HG02571 (cell line): ENCODE measurements at regions not wholly inside any gene's neighbourhood (a gene's known extent, or its start where the extent isn't known, plus 50 kb on each side); places are given as distances from the start of the nearest gene placed in this dataset.

Experiments used
- ATAC-seq: cut with Tn5 transposase; IDR thresholded peaks from one replicate; pipeline ENCODE4 v1.9.1; 2021; ENCODE audit warnings: mild to moderate bottlenecking, moderate library complexity; ENCODE audit not compliant: unreplicated experiment

DNA sequence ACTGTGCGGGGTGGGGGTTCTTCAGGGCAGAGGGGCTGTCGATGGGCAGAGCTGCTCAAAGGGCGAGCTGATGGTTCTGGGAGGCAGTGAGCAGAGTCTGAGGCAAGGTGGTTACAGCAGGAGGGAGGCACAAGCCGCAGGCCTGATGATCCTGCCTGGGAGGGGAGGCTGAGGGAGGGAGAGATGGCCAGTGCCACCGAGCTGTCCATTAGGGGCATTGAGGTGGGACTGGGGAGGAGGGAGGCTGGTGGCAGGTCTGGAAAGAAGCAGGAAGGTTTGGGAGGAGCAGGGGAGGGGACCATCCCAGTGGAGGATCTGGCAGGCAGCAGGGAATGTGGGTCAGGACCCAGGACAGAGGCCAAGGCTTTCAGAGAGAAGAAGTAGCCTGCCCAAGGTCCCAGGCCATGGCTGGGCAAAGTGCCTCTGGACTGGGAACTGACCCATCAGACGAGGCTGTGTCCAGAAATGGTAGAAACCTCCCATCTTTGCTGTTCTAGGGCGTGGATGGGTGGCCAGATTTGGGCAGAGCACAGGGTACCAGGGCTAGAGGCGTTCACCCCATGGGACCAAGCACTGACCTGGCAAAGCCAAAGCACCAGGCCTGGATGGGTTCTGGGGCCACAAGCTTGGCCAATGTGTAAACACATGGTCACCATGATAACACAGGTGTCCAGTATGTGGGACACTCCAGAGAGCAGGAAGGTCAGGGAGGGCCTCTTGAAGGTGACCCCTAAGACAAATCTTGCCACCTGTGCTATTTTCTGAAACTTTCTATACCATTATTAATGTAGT lies 55.5 kb downstream of the INHBB start:
- no peak for ATAC-seq

- ATAC-seq: no peak
These were observed 56.1 kb downstream of the INHBB start for GRCh38 chr2:120402067-120402433.

DNA sequence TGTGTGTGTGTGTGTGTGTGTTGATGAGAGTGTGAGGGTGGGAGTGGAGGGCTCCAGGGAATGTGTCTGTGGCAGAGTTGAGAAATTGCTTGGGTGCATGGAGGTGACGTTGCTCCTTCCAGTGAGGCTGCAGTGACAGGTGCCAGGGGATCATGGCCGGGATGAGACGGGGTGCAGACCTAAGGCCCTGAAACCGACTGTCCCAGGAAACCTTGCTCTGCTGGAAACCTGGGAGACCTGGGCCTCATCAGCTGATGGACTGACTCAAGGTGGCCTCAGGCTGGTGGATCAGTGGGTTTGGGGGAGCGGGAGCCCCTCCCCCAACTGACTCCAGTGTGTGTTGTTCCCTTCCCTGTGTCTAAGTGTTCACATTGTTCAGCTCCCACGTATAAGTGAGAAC lies 56.6 kb downstream of the INHBB start:
- ATAC-seq: no peak

DNA sequence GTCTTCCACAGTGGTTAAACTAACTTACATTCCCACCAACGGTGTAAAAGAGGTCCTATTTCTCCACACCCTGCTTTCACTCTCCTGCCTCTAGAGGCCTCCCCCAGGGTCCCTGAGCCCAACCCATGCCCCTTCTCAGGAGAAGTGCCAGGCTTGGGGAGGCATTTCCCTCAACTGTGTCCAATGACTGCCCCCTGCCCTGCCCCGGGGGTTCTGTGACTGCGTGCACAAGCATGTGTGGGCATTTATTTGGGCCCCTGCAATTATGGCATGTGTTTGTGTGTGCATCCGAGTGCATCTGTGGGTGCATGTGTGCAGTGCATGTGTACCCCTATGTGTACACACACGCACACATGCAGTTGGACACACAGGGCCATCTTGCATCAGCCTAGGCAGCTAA lies 57.3 kb downstream of the INHBB start:
- ATAC-seq: no peak

GRCh38 chr2:120403676-120404075 lies 57.7 kb downstream of the INHBB start:
- ATAC-seq: no peak

- ATAC-seq: no peak
These were observed 58.3 kb downstream of the INHBB start for GRCh38 chr2:120404274-120404673.

GRCh38 chr2:120404941-120405758 lies 59.2 kb downstream of the INHBB start:
- no peak for ATAC-seq

DNA sequence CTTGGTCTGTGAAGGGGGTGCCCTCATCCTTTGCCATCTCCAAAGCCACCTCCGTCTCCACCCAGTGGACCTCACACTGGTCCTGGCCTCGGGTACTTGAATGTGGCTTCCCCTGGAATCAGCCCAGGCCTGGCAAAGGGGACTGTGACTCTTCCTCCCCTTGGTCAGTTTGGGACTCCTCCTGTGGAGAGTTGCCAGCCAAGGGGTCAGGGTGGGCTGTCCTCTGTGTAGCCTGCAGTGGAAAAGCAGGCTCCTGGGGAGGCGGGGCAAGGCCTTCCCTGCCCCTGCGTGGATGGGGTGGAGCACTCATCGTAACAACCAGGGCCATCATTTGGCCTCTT lies 59.8 kb downstream of the INHBB start:
- ATAC-seq: no peak

DNA sequence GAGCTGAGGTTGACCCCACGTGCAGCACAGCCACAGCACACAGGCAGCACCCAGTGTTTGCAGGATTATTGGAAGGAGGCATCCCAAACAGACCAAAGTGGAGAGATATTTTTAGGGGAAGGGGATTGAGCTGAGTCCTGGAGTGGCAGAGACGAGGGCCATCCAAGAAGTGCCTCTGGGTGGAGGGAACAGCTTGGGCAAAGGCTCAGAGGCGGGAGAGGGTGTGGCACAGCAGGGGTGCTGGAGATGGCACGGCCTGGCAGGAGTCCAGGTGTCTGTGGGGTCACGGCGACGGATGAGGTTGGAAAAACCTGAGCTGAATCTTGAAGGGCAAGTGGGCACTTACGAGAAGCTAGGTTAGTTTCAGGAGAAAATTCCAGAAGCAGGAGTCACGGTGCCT lies 60.6 kb downstream of the INHBB start:
- ATAC-seq: no peak

DNA sequence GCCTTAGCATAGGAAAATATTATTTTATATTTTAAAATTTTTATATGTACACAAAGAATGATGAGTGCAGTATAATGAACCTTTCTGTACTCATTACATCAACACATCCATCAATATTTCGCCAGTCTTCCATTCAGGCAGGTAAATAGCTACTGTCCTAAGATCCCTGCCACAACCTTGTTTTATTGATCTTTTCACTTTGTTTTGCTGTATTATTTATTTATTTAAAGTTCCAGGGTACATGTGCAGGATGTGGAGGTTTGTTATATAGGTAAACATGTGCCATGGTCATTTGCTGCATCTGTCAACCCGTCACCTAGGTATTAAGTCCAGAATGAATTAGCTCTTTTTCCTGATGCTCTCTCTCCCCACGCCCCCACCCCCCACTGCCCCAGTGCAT lies 64.6 kb downstream of the INHBB start:
- no peak for ATAC-seq

GRCh38 chr2:120415060-120415459 lies 69.1 kb downstream of the INHBB start:
- ATAC-seq: no peak

DNA sequence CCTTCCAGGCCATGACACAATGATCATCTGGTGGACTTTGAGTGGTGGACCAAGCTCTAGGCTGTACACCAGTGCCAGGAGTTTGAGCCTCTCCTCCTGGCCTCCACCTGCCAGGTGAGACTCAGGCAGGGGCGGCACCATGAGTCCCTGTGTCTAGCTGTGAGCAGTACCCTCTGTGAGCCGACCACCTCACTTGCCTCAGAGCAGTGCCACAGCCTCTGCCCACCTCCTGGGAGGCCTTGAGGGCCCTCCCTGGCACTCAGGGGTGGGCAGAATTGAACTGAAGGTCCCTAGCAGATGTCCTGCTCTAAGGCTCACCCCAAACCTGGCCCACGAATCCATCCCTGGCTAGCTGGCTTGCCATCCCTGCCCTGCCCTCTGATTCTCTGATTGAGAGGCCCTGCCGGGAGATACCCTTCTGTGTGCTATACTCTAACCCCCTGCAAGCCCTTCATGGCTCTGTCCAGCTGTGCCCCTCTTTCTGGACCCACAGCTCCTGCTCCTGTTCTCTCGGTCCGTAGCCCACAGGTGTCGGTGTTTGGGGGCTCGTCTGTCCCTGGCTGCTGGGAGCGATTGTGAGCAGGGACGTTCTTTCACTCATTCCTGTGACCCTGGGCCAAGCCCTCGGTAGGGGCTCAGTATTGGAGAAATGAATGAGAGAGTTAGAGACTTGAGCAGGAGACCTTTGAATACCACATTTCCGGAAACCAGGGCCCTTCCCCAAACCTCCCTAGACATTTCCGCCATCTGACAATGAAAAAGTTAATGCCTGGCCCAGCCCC lies 70.0 kb downstream of the INHBB start:
- no peak for ATAC-seq

DNA sequence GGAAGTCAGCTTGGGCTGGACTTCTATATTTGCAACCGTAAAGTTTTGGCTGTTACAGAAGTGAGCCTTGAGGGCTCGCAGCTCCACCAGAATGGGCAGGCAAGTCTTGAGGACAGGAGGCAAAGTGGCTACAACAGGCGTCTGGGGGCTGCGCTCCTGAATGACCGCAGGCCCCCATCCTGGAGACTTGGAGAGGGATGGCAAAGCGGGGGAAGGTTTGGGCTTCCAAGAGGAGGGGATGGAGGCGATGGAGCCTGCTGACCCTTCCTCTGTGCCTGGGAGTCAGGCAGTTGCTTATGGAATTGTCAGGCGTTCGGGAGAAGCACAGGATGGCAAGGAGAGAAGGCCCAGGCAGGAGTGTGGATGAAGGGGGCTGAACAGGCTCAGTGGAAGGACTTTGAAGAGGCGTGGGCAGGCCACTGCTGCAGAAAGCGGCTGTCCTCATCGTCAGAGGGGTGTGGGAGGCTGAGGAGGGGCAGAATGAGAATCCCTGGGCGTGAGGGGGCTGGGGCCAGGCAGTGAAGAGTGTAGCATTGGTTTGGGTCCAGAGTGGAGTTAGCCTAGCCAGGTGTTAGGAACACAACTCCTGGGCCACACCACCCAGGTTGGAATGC lies 72.3 kb downstream of the INHBB start:
- ATAC-seq: no peak

DNA sequence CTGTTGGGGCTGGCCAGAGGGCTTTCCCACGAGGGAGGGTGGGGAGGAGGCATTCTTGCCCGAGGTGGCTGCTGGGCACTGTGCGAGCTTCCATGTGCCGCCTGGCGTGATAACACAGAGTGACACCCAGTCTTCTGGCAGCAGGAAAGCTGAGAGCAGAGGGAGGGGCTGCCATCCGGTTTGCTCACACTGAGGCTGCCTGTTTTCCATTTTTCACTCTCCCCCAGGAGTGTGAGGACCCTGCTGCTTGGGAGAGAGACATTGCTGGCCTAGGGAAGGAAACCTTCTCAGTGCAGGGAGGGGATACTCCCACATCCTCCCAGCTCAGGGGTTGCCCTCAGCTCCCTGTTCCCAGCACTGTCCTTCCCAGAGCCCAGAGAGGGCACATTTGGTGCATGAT lies 73.1 kb downstream of the INHBB start:
- no peak for ATAC-seq

- no peak for ATAC-seq
These were observed 74.0 kb downstream of the INHBB start for GRCh38 chr2:120419955-120420354.

GRCh38 chr2:120421126-120421829 lies 75.3 kb downstream of the INHBB start:
- no peak for ATAC-seq

GRCh38 chr2:120421830-120422175 lies 75.9 kb downstream of the INHBB start:
- ATAC-seq: no peak

DNA sequence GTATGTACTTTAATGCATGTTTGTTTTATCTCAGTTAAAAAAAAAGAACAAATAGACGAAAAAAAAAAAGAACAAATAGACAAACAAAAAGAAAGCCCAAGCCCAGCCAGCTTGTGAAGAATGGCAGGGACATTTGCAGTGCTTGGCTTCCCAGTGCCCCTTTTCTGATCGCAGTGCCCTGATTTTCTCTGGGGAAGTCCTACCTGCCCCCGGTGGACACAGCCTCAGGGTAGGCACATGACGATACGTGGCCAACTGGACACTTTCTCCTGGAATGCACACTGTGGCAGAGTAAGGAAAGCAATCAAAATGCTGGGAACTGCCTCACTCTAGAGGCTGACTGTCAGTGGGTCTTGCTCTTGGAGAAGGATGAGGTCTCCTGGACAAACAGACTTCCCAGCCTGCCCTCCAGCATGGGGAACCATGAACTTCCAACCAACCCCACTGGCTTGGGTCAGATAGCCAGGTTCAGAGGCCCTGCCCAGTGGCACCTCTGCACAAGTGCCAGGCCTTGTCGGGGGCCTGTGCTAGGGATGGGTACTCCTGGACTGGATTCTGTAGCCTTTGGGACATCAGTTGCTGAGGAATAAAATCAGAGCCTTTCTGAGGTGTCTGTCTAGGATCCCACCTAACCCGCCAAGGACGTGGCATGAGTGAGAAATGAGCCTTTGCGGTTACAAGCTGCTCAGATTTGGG lies 76.7 kb downstream of the INHBB start:
- no peak for ATAC-seq

DNA sequence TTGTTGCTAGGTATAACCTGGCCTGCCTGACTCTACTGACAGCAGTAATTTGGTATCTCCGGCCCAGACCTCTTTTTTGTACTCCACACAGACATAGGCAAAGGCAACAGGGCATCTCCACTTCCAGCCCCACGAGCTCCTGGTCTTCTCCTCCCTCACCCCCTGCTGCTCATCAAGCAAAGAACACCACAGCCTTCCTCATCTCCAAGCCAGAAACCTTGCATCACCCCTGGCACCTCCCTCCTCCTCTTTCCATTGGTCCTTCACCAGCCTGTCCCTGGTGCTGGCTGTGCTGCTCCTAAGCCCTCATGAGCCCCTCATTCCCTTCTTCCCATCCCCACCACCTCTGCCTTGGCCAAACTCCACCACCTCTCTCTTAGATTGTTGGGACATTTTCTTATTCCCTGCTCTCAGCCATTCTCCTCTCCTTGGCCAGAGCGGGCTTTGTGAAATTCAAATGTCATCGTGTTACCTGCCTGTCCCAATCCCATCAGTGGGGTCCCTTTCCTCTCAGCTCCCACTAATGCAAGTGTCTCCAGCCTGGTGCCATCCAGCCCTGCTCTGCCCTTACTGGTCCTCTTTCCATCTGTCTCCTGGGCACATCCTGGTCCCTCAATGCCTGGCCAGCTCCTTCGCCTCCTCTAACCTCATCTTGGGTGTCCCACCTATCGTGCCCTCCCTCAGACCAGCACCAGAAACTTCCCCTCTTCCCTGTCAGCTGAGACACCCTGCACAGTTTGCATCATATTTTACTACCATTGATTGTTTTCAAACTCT lies 77.4 kb downstream of the INHBB start:
- no peak for ATAC-seq
